IPS-18a (cell line): ENCODE measurements at regions not wholly inside any gene's neighbourhood (a gene's known extent, or its start where the extent isn't known, plus 50 kb on each side); places are given as distances from the start of the nearest gene placed in this dataset.

ENCODE experiments used
- H3K27ac ChIP-seq: one replicate; pipeline ENCODE4 v1.5.1; 2013; ENCODE audit warnings: low read length
- H3K27me3 ChIP-seq: one replicate; pipeline ENCODE4 v1.6.1; 2013; ENCODE audit warnings: mild to moderate bottlenecking, low read length; ENCODE audit not compliant: control insufficient read depth, insufficient read depth
- H3K36me3 ChIP-seq: one replicate; pipeline ENCODE4 v1.6.1; 2013; ENCODE audit warnings: low read depth, low read length; ENCODE audit not compliant: control insufficient read depth
- H3K4me1 ChIP-seq: one replicate; pipeline ENCODE4 v1.6.1; 2013; ENCODE audit warnings: low read depth, low read length; ENCODE audit not compliant: control insufficient read depth
- H3K4me3 ChIP-seq: one replicate; pipeline ENCODE4 v1.5.1; 2013; ENCODE audit warnings: low read length
- H3K9ac ChIP-seq: one replicate; pipeline ENCODE4 v1.6.1; 2013; ENCODE audit warnings: mild to moderate bottlenecking, low read length, moderate library complexity
- H3K9me3 ChIP-seq: one replicate; pipeline ENCODE4 v1.6.1; 2013; ENCODE audit warnings: low read depth, low read length; ENCODE audit not compliant: control insufficient read depth

GRCh38 chr22:48703265-48703941, 1124.3 kb downstream of the BRD1 start:
- H3K27ac ChIP-seq, result no peak overlapping the region
- no peaks in the 10 kb centered on the region for H3K4me1 ChIP-seq
- H3K9ac ChIP-seq, result no peak overlapping the region
- H3K27me3 ChIP-seq, result no peaks in the 10 kb centered on the region
- H3K9me3 ChIP-seq, result no peaks in the 10 kb centered on the region
- no peak overlapping the region for H3K4me3 ChIP-seq
- H3K36me3 ChIP-seq, result no peaks in the 10 kb centered on the region

- no peaks in the 10 kb centered on the region for H3K36me3 ChIP-seq
- no peaks in the 10 kb centered on the region for H3K27me3 ChIP-seq
- no peak overlapping the region for H3K27ac ChIP-seq
- H3K9ac ChIP-seq, result no peak overlapping the region
- no peak overlapping the region for H3K4me3 ChIP-seq
- H3K9me3 ChIP-seq, result no peaks in the 10 kb centered on the region
- H3K4me1 ChIP-seq, result no peaks in the 10 kb centered on the region
These were observed 1125.0 kb downstream of the BRD1 start for GRCh38 chr22:48702573-48703264.

GRCh38 chr22:48701296-48702030, 1126.2 kb downstream of the BRD1 start:
- Histone ChIP-seq H3K9ac (no peak overlapping the region), H3K27ac (no peak overlapping the region)

GRCh38 chr22:48700566-48701295, 1126.9 kb downstream of the BRD1 start:
- Histone ChIP-seq H3K27ac (no peak overlapping the region), H3K4me1 (no peaks in the 10 kb centered on the region), H3K4me3 (no peak overlapping the region)

More at GRCh38 chr22:48701296-48702030, 1126.2 kb downstream of the BRD1 start:
- Histone ChIP-seq H3K4me1 (no peaks in the 10 kb centered on the region), H3K27me3 (no peaks in the 10 kb centered on the region), H3K4me3 (no peak overlapping the region), H3K9me3 (no peaks in the 10 kb centered on the region), H3K36me3 (no peaks in the 10 kb centered on the region)

GRCh38 chr22:48700180-48700565, 1127.5 kb downstream of the BRD1 start:
- Histone ChIP-seq H3K4me1 (no peaks in the 10 kb centered on the region), H3K36me3 (no peaks in the 10 kb centered on the region), H3K27ac (no peak overlapping the region), H3K9ac (no peak overlapping the region), H3K9me3 (no peaks in the 10 kb centered on the region), H3K4me3 (no peak overlapping the region), H3K27me3 (no peaks in the 10 kb centered on the region)

More at GRCh38 chr22:48700566-48701295, 1126.9 kb downstream of the BRD1 start:
- no peaks in the 10 kb centered on the region for H3K9me3 ChIP-seq
- no peaks in the 10 kb centered on the region for H3K27me3 ChIP-seq
- no peak overlapping the region for H3K9ac ChIP-seq
- H3K36me3 ChIP-seq, result no peaks in the 10 kb centered on the region

GRCh38 chr22:48699511-48699910, 1128.2 kb downstream of the BRD1 start:
- Histone ChIP-seq H3K36me3 (no peaks in the 10 kb centered on the region), H3K27ac (no peak overlapping the region), H3K4me1 (no peaks in the 10 kb centered on the region)

GRCh38 chr22:48698618-48699017, 1129.1 kb downstream of the BRD1 start:
- no peak overlapping the region for H3K9ac ChIP-seq
- H3K4me1 ChIP-seq, result no peaks in the 10 kb centered on the region
- no peaks in the 10 kb centered on the region for H3K9me3 ChIP-seq
- H3K4me3 ChIP-seq, result no peak overlapping the region
- no peaks in the 10 kb centered on the region for H3K36me3 ChIP-seq
- H3K27me3 ChIP-seq, result no peaks in the 10 kb centered on the region
- no peak overlapping the region for H3K27ac ChIP-seq

More at GRCh38 chr22:48699511-48699910, 1128.2 kb downstream of the BRD1 start:
- Histone ChIP-seq H3K9ac (no peak overlapping the region), H3K9me3 (no peaks in the 10 kb centered on the region), H3K4me3 (no peak overlapping the region), H3K27me3 (no peaks in the 10 kb centered on the region)

GRCh38 chr22:48697694-48698276, 1129.9 kb downstream of the BRD1 start:
- Histone ChIP-seq H3K36me3 (no peaks in the 10 kb centered on the region), H3K4me3 (no peak overlapping the region), H3K9me3 (no peaks in the 10 kb centered on the region), H3K27ac (no peak overlapping the region), H3K4me1 (no peaks in the 10 kb centered on the region), H3K9ac (no peak overlapping the region), H3K27me3 (no peaks in the 10 kb centered on the region)

- Histone ChIP-seq H3K9me3 (no peaks in the 10 kb centered on the region), H3K27ac (no peak overlapping the region), H3K4me1 (no peaks in the 10 kb centered on the region), H3K36me3 (no peaks in the 10 kb centered on the region), H3K27me3 (no peaks in the 10 kb centered on the region), H3K9ac (no peak overlapping the region), H3K4me3 (no peak overlapping the region)
These were observed 1130.5 kb downstream of the BRD1 start for GRCh38 chr22:48697223-48697622.

- Histone ChIP-seq H3K9ac (no peak overlapping the region), H3K4me1 (no peaks in the 10 kb centered on the region), H3K4me3 (no peak overlapping the region)
These were observed 1131.3 kb downstream of the BRD1 start for GRCh38 chr22:48696371-48696770.

More at GRCh38 chr22:48696371-48696770, 1131.3 kb downstream of the BRD1 start:
- no peaks in the 10 kb centered on the region for H3K27me3 ChIP-seq
- H3K27ac ChIP-seq, result no peak overlapping the region
- H3K36me3 ChIP-seq, result no peaks in the 10 kb centered on the region
- no peaks in the 10 kb centered on the region for H3K9me3 ChIP-seq
